ENCODE measurements at regions not wholly inside any gene's neighbourhood (a gene's known extent, or its start where the extent isn't known, plus 50 kb on each side); places are given as distances from the start of the nearest gene placed in this dataset.
"Not testable (repeated sequence)": the region's sequence is repeated elsewhere in the genome, so short reads cannot be mapped to it uniquely, and the experiment has no call there.

- no peak for DNase-seq
Measured at GRCh38 chr10:21122907-21123306, 225.8 kb upstream of the NEBL start.

- not testable (repeated sequence) for DNase-seq
Measured at GRCh38 chr10:21121822-21122221, 224.7 kb upstream of the NEBL start.

- no peak for DNase-seq
Measured at GRCh38 chr10:21114683-21115082, 217.6 kb upstream of the NEBL start.

- no peak for DNase-seq
Measured at GRCh38 chr10:21110358-21110757, 213.2 kb upstream of the NEBL start.

GRCh38 chr10:21106931-21107330 is 209.8 kb upstream of the NEBL start:
- not testable (repeated sequence) for DNase-seq

- DNase-seq = not testable (repeated sequence)
Measured at GRCh38 chr10:21105331-21105730, 208.2 kb upstream of the NEBL start.

GRCh38 chr10:21100871-21101514 is 203.9 kb upstream of the NEBL start:
- DNase-seq = no peak

GRCh38 chr10:21100190-21100589 is 203.1 kb upstream of the NEBL start:
- no peak for DNase-seq

- no peak for DNase-seq
Measured at GRCh38 chr10:21099291-21100062, 202.4 kb upstream of the NEBL start.

- DNase-seq = no peak
Measured at GRCh38 chr10:21097926-21098355, 200.8 kb upstream of the NEBL start.

- no peak for DNase-seq
Measured at GRCh38 chr10:21095494-21096055, 198.5 kb upstream of the NEBL start.

GRCh38 chr10:21095073-21095472 is 198.0 kb upstream of the NEBL start:
- no peak for DNase-seq

- no peak for DNase-seq
Measured at GRCh38 chr10:21092683-21093524, 195.8 kb upstream of the NEBL start.

- DNase-seq = no peak
Measured at GRCh38 chr10:21090609-21091082, 193.5 kb upstream of the NEBL start.

- no peak for DNase-seq
Measured at GRCh38 chr10:21087476-21087875, 190.4 kb upstream of the NEBL start.

- DNase-seq = no peak
Measured at GRCh38 chr10:21084700-21085099, 187.6 kb upstream of the NEBL start.

GRCh38 chr10:21083861-21084260 is 186.8 kb upstream of the NEBL start:
- no peak for DNase-seq

- no peak for DNase-seq
Measured at GRCh38 chr10:21082206-21082605, 185.1 kb upstream of the NEBL start.

- DNase-seq = no peak
Measured at GRCh38 chr10:21080261-21080660, 183.2 kb upstream of the NEBL start.

- no peak for DNase-seq
Measured at GRCh38 chr10:21079330-21079658, 182.2 kb upstream of the NEBL start.

- no peak for DNase-seq
Measured at GRCh38 chr10:21078410-21079329, 181.6 kb upstream of the NEBL start.

- DNase-seq = no peak
Measured at GRCh38 chr10:21077681-21078080, 180.6 kb upstream of the NEBL start.
